ENCODE measurements at regions not wholly inside any gene's neighbourhood (a gene's known extent, or its start where the extent isn't known, plus 50 kb on each side); places are given as distances from the start of the nearest gene placed in this dataset.

DNA sequence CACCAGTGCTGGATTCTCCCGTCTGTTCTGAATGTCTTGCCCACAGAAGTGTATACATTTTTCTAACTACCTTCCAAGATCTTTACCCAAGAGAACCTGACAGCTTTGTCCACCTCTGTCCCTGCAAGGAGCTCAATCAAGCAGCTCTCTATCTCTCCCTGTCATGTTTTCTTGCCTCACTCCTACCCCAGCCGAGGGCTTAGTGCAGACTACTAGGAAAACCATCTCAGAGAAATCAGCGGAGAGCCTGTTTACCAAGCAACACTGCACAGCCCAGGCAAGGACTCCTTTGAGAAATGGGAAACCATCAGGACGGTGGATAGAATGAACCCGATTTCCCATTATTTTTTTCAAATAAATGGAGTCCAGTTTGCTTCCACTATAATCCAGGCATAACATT lies 250.7 kb upstream of the JARID2 start:
- DNase-seq (no peak), ATAC-seq (no peak)
- Histone ChIP-seq H3K36me3 (ENCODE audit: control insufficient read depth in 2 of 3, insufficient read depth in 3 of 3, low read length in 3 of 3) (no peaks in the 10 kb centered on the region), H3K4me1 (ENCODE audit: control insufficient read depth in 2 of 2, insufficient read depth in 2 of 2, low read length in 2 of 2) (no peaks in the 10 kb centered on the region), H3K9me3 (ENCODE audit: control insufficient read depth in 2 of 3, low read length in 3 of 3) (no peaks in the 10 kb centered on the region), H3K4me3 (ENCODE audit: low read length) (no peak overlapping the region), H3K27me3 (ENCODE audit: control insufficient read depth in 2 of 2, insufficient read depth in 2 of 2, low read length in 2 of 2) (no peaks in the 10 kb centered on the region), H3K27ac (ENCODE audit: low read depth, low read length) (no peak overlapping the region)
- Mint-ChIP-seq H3K9me3 (no peaks in the 10 kb centered on the region), H3K36me3 (no peaks in the 10 kb centered on the region), H3K4me3 (no peak overlapping the region), H3K27ac (no peak overlapping the region), H3K27me3 (no peaks in the 10 kb centered on the region), H3K4me1 (no peaks in the 10 kb centered on the region)
- intact Hi-C loops (cut with micrococcal nuclease): no loop called here
- ChIA-PET CTCF (no interaction called here), POLR2A (no interaction called here)

DNA sequence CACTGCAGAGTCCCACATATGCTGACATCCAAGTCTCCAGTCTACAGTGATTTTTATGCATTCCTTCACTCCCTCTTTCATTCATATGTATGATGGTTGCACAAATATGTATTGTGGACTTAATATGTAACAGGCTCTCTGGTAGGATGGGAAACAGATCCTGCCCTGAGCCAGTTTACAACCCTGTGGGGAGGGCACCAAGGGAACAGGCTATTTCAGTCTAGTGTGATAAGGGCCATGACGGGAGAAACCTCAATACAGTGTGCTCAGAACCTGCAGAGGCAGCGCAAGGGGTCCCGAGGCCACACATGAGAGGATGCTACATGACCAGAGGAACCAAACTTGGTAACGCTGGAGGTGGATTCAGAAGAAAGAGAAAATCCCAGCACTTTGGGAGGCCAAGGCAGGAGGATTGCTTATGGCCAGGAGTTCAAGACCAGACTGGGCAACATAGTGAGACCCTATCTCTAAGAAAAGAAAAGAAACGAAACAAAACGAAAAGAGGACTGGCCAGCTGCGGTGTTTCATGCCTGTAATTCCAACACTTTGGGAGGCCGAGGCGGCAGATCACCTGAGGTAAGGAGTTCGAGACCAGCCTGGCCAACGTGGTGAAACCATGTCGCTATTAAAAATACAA lies 249.8 kb upstream of the JARID2 start:
- POLR2A ChIA-PET: no interaction called here
- H3K4me1 ChIP-seq (ENCODE audit: control insufficient read depth in 2 of 2, insufficient read depth in 2 of 2, low read length in 2 of 2): no peaks in the 10 kb centered on the region
- no peak overlapping the region for H3K27ac ChIP-seq (ENCODE audit: low read depth, low read length)
- H3K4me3 Mint-ChIP-seq: no peak overlapping the region
- no peak overlapping the region for H3K4me3 ChIP-seq (ENCODE audit: low read length)
- ATAC-seq (no peak), DNase-seq (no peak)
- H3K27me3 ChIP-seq (ENCODE audit: control insufficient read depth in 2 of 2, insufficient read depth in 2 of 2, low read length in 2 of 2): no peaks in the 10 kb centered on the region
- intact Hi-C loops (cut with micrococcal nuclease): no loop called here
- no peaks in the 10 kb centered on the region for H3K36me3 Mint-ChIP-seq
- H3K9me3 ChIP-seq (ENCODE audit: control insufficient read depth in 2 of 3, low read length in 3 of 3): no peaks in the 10 kb centered on the region
- no peaks in the 10 kb centered on the region for H3K27me3 Mint-ChIP-seq
- no peaks in the 10 kb centered on the region for H3K9me3 Mint-ChIP-seq
- H3K36me3 ChIP-seq (ENCODE audit: control insufficient read depth in 2 of 3, insufficient read depth in 3 of 3, low read length in 3 of 3): no peaks in the 10 kb centered on the region
- H3K4me1 Mint-ChIP-seq: no peaks in the 10 kb centered on the region
- CTCF ChIA-PET: no interaction called here
- H3K27ac Mint-ChIP-seq: no peak overlapping the region

DNA sequence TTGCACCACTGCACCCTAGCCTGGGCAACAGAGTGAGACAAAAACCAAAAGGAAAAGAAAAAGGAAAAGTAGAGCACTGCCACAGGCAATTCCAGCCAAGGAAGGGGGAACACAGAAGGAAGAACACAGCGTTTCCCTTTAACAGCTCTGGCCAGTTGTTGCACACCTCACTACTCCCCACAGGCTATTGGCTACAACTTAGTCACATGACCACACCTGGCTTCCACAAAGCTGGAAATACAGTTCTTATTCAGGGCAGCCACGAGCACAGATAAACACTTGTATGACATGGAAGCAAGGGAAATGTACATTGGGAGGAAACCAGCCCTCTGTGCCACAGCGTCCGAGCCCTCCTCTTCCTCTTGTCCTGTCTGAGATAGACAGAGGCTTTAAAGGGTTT lies 249.0 kb upstream of the JARID2 start:
- POLR2A ChIA-PET: no interaction called here
- Histone ChIP-seq H3K4me3 (ENCODE audit: low read length) (no peak overlapping the region), H3K4me1 (ENCODE audit: control insufficient read depth in 2 of 2, insufficient read depth in 2 of 2, low read length in 2 of 2) (no peaks in the 10 kb centered on the region), H3K36me3 (ENCODE audit: control insufficient read depth in 2 of 3, insufficient read depth in 3 of 3, low read length in 3 of 3) (no peaks in the 10 kb centered on the region), H3K9me3 (ENCODE audit: control insufficient read depth in 2 of 3, low read length in 3 of 3) (no peaks in the 10 kb centered on the region), H3K27me3 (ENCODE audit: control insufficient read depth in 2 of 2, insufficient read depth in 2 of 2, low read length in 2 of 2) (no peaks in the 10 kb centered on the region), H3K27ac (ENCODE audit: low read depth, low read length) (no peak overlapping the region)
- no peaks in the 10 kb centered on the region for H3K36me3 Mint-ChIP-seq
- intact Hi-C loops (cut with micrococcal nuclease): no loop called here
- H3K9me3 Mint-ChIP-seq: no peaks in the 10 kb centered on the region
- CTCF ChIA-PET: no interaction called here
- no peaks in the 10 kb centered on the region for H3K27me3 Mint-ChIP-seq
- no peak overlapping the region for H3K27ac Mint-ChIP-seq
- no peak for ATAC-seq
- H3K4me3 Mint-ChIP-seq: no peak overlapping the region
- no peaks in the 10 kb centered on the region for H3K4me1 Mint-ChIP-seq
- no peak for DNase-seq

DNA sequence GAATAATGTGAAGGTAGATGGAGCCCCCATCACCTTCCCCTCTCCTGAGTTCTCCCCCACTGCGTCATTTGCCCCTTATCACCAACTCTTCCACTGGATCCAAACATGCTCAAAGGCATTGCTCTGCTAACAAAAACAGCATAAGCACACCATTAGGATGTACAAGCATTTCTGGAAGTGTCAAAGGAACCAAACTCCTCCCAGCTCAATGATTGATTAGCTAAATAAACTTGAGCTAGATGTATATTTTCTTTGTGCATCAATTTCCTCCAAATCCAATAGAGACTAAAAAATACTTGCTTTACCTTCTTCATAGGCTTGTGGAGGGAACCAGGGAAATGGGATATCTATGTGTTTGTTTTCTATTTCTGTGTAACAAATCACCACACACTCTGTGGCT lies 248.4 kb upstream of the JARID2 start:
- Mint-ChIP-seq H3K27ac (no peak overlapping the region), H3K36me3 (no peaks in the 10 kb centered on the region), H3K9me3 (no peaks in the 10 kb centered on the region), H3K4me1 (no peaks in the 10 kb centered on the region), H3K27me3 (no peaks in the 10 kb centered on the region), H3K4me3 (no peak overlapping the region)
- intact Hi-C loops (cut with micrococcal nuclease): no loop called here
- ATAC-seq (no peak), DNase-seq (no peak)
- no peak overlapping the region for H3K4me3 ChIP-seq (ENCODE audit: low read length)
- ChIA-PET CTCF (no interaction called here), POLR2A (no interaction called here)
- H3K27me3 ChIP-seq (ENCODE audit: control insufficient read depth in 2 of 2, insufficient read depth in 2 of 2, low read length in 2 of 2): no peaks in the 10 kb centered on the region
- H3K4me1 ChIP-seq (ENCODE audit: control insufficient read depth in 2 of 2, insufficient read depth in 2 of 2, low read length in 2 of 2): no peaks in the 10 kb centered on the region
- H3K27ac ChIP-seq (ENCODE audit: low read depth, low read length): no peak overlapping the region
- H3K9me3 ChIP-seq (ENCODE audit: control insufficient read depth in 2 of 3, low read length in 3 of 3): no peaks in the 10 kb centered on the region
- no peaks in the 10 kb centered on the region for H3K36me3 ChIP-seq (ENCODE audit: control insufficient read depth in 2 of 3, insufficient read depth in 3 of 3, low read length in 3 of 3)

DNA sequence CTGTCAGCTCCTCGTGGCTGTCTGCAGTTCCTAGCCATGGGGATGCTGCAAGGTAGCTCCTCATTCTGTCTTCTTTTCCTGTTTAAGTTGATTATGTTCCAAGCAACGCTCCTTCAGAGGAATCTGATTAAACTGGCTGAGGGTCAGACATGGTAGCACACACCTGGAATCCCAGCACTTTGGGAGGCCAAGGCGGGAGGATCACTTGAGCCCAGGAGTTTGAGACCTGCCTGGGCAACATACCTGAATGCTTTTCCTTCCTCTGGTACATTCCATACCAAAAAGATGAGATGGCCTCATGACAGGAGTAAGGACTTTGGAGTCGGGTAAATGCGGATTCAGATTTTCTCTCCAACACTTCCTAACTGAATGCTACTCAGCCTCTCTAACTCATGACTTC lies 246.8 kb upstream of the JARID2 start:
- H3K27ac Mint-ChIP-seq: no peak overlapping the region
- no peak for ATAC-seq
- Histone ChIP-seq H3K27me3 (ENCODE audit: control insufficient read depth in 2 of 2, insufficient read depth in 2 of 2, low read length in 2 of 2) (no peaks in the 10 kb centered on the region), H3K36me3 (ENCODE audit: control insufficient read depth in 2 of 3, insufficient read depth in 3 of 3, low read length in 3 of 3) (no peaks in the 10 kb centered on the region), H3K4me3 (ENCODE audit: low read length) (no peak overlapping the region), H3K9me3 (ENCODE audit: control insufficient read depth in 2 of 3, low read length in 3 of 3) (no peaks in the 10 kb centered on the region), H3K4me1 (ENCODE audit: control insufficient read depth in 2 of 2, insufficient read depth in 2 of 2, low read length in 2 of 2) (no peaks in the 10 kb centered on the region), H3K27ac (ENCODE audit: low read depth, low read length) (no peak overlapping the region)
- no peaks in the 10 kb centered on the region for H3K9me3 Mint-ChIP-seq
- no peak for DNase-seq
- H3K27me3 Mint-ChIP-seq: no peaks in the 10 kb centered on the region
- intact Hi-C loops (cut with micrococcal nuclease): no loop called here
- H3K4me3 Mint-ChIP-seq: no peak overlapping the region
- H3K4me1 Mint-ChIP-seq: no peaks in the 10 kb centered on the region
- H3K36me3 Mint-ChIP-seq: no peaks in the 10 kb centered on the region
- CTCF ChIA-PET: interaction anchor here (1.1 kb wide), 1 partner anchor 788 kb away, joined by 3 read pairs; no protein-coding TSS in a partner anchor
- POLR2A ChIA-PET: no interaction called here

DNA sequence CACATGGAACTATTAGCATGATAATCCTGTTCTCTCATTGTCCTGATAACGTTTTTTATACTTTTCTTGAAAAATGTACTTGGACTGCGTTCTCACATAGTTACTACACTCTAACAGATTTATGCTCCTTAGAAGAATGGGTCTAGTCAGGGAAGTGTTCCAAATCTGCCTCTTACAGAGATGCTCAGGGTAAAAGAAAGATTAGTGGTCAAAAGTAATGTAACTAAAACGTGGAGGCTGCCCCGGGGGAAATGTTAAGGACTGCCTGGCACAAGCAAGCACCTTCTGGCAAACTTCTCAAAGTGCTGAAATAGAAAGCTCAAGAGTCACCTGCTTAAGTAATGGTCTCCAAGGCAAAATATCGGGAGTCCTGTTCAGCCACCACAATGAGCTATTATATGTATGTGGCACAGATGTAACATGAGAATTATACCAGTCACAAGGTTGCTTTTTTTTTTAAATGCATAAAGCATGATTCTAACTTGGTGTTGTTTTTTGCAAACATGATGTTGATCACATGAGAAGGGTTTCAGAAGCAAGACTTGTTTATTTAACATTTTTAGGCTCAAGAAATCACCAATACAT lies 244.5 kb upstream of the JARID2 start:
- intact Hi-C loops (cut with micrococcal nuclease): no loop called here
- Histone ChIP-seq H3K9me3 (ENCODE audit: control insufficient read depth in 2 of 3, low read length in 3 of 3) (no peaks in the 10 kb centered on the region), H3K4me3 (ENCODE audit: low read length) (no peak overlapping the region), H3K27ac (ENCODE audit: low read depth, low read length) (no peak overlapping the region), H3K36me3 (ENCODE audit: control insufficient read depth in 2 of 3, insufficient read depth in 3 of 3, low read length in 3 of 3) (no peaks in the 10 kb centered on the region), H3K27me3 (ENCODE audit: control insufficient read depth in 2 of 2, insufficient read depth in 2 of 2, low read length in 2 of 2) (no peaks in the 10 kb centered on the region), H3K4me1 (ENCODE audit: control insufficient read depth in 2 of 2, insufficient read depth in 2 of 2, low read length in 2 of 2) (no peaks in the 10 kb centered on the region)
- ChIA-PET CTCF (no interaction called here), POLR2A (interaction anchor here (0.6 kb wide), 1 partner anchor 22 kb away, joined by 3 read pairs; no protein-coding TSS in a partner anchor)
- Mint-ChIP-seq H3K36me3 (no peaks in the 10 kb centered on the region), H3K4me1 (no peaks in the 10 kb centered on the region), H3K27me3 (no peaks in the 10 kb centered on the region), H3K4me3 (no peak overlapping the region), H3K27ac (no peak overlapping the region), H3K9me3 (no peaks in the 10 kb centered on the region)
- ATAC-seq (no peak), DNase-seq (no peak)

DNA sequence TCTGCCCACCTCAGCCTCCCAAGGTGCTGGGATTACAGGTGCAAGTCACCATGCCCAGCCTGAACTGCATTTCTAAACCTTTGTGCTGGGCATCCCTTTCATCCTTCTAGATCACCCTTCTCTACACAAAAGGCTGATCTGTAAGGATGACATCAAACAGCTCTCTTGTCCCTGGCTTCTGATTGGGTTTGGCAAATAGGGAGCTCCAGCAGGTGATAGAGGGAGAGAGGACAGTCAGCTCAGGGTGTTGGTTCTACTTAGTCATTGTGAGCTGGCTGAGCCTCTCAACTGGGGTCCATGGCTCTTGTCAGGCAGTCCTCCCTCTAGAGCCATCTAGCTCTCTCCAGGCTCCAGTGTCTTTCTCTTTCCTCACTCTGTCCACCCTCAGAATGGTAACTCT lies 237.6 kb upstream of the JARID2 start:
- no peak overlapping the region for H3K4me3 ChIP-seq (ENCODE audit: low read length)
- no peak overlapping the region for H3K27ac ChIP-seq (ENCODE audit: low read depth, low read length)
- DNase-seq: no peak
- POLR2A ChIA-PET: no interaction called here
- no peak for ATAC-seq
- H3K36me3 ChIP-seq (ENCODE audit: control insufficient read depth in 2 of 3, insufficient read depth in 3 of 3, low read length in 3 of 3): no peaks in the 10 kb centered on the region
- peaks cover 0 to 3% (median 0%) of the 10 kb centered on the region in 7 donors for H3K4me1 Mint-ChIP-seq
- no peaks in the 10 kb centered on the region for H3K27me3 ChIP-seq (ENCODE audit: control insufficient read depth in 2 of 2, insufficient read depth in 2 of 2, low read length in 2 of 2)
- no peaks in the 10 kb centered on the region for H3K4me1 ChIP-seq (ENCODE audit: control insufficient read depth in 2 of 2, insufficient read depth in 2 of 2, low read length in 2 of 2)
- H3K9me3 Mint-ChIP-seq: peaks cover 0 to 6% (median 0%) of the 10 kb centered on the region in 11 donors
- peaks cover 0 to 4% (median 0%) of the 10 kb centered on the region in 5 donors for H3K36me3 Mint-ChIP-seq
- peaks cover 0 to 4% (median 0%) of the 10 kb centered on the region in 5 donors for H3K27me3 Mint-ChIP-seq
- CTCF ChIA-PET: no interaction called here
- intact Hi-C loops (cut with micrococcal nuclease): no loop called here
- no peak overlapping the region for H3K4me3 Mint-ChIP-seq
- no peaks in the 10 kb centered on the region for H3K9me3 ChIP-seq (ENCODE audit: control insufficient read depth in 2 of 3, low read length in 3 of 3)
- H3K27ac Mint-ChIP-seq: no peak overlapping the region

Measured in naive thymus-derived CD4-positive, alpha-beta T cell (primary cell).